ENCODE measurements at regions not wholly inside any gene's neighbourhood (a gene's known extent, or its start where the extent isn't known, plus 50 kb on each side); places are given as distances from the start of the nearest gene placed in this dataset.

- Histone ChIP-seq H3K27ac (no peak overlapping the region), H3K36me3 (no peaks in the 10 kb centered on the region), H3K4me3 (no peak overlapping the region), H3K27me3 (no peaks in the 10 kb centered on the region), H3K4me1 (no peaks in the 10 kb centered on the region), H3K9me3 (no peaks in the 10 kb centered on the region)
- no peak for DNase-seq (ENCODE audit: low spot score)
- no peak for TF ChIP-seq CTCF (IDR thresholded peaks at IDR 0.05)
Measured at GRCh38 chr2:54058449-54058848, 57.0 kb upstream of the ACYP2 start.

- no peak for DNase-seq (ENCODE audit: low spot score)
- no peak for TF ChIP-seq CTCF (IDR thresholded peaks at IDR 0.05)
- Histone ChIP-seq H3K27me3 (no peaks in the 10 kb centered on the region), H3K4me1 (no peaks in the 10 kb centered on the region), H3K27ac (no peak overlapping the region), H3K36me3 (peaks cover 7% of the 10 kb centered on the region), H3K9me3 (no peaks in the 10 kb centered on the region), H3K4me3 (no peak overlapping the region)
Measured at GRCh38 chr2:54054774-54055173, 60.6 kb upstream of the ACYP2 start.

- H3K4me3 ChIP-seq: no peak overlapping the region
- no peak for DNase-seq (ENCODE audit: low spot score)
- no peaks in the 10 kb centered on the region for H3K4me1 ChIP-seq
- H3K36me3 ChIP-seq: peaks cover 7% of the 10 kb centered on the region
- no peaks in the 10 kb centered on the region for H3K9me3 ChIP-seq
- H3K27me3 ChIP-seq: no peaks in the 10 kb centered on the region
- no peak for TF ChIP-seq CTCF (IDR thresholded peaks at IDR 0.05)
- H3K27ac ChIP-seq: no peak overlapping the region
Measured at GRCh38 chr2:54054271-54054670, 61.1 kb upstream of the ACYP2 start.

DNA sequence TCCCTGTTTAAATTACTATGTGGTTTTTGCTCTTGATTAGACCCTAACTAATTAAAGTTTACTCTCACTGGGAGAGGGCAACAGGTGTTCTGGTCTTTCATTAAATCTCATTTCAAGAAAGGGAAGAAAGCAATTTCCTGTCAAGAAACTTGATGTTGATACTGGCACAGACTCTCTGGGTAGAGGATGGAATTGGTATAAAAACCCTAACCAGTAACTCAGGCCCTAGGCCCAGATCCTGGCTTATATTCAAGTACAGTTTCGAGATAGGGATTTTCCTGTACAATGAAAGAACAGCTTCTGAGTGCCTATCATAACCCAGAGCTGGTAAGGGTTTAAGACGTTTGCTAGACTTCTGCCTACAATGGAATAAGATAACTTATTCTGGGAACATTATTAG is 61.6 kb upstream of the ACYP2 start:
- H3K9me3 ChIP-seq: no peaks in the 10 kb centered on the region
- H3K27me3 ChIP-seq: no peaks in the 10 kb centered on the region
- H3K4me3 ChIP-seq: no peak overlapping the region
- peaks cover 7% of the 10 kb centered on the region for H3K36me3 ChIP-seq
- H3K4me1 ChIP-seq: no peaks in the 10 kb centered on the region
- no peak for TF ChIP-seq CTCF (IDR thresholded peaks at IDR 0.05)
- no peak for DNase-seq (ENCODE audit: low spot score)
- H3K27ac ChIP-seq: no peak overlapping the region

DNA sequence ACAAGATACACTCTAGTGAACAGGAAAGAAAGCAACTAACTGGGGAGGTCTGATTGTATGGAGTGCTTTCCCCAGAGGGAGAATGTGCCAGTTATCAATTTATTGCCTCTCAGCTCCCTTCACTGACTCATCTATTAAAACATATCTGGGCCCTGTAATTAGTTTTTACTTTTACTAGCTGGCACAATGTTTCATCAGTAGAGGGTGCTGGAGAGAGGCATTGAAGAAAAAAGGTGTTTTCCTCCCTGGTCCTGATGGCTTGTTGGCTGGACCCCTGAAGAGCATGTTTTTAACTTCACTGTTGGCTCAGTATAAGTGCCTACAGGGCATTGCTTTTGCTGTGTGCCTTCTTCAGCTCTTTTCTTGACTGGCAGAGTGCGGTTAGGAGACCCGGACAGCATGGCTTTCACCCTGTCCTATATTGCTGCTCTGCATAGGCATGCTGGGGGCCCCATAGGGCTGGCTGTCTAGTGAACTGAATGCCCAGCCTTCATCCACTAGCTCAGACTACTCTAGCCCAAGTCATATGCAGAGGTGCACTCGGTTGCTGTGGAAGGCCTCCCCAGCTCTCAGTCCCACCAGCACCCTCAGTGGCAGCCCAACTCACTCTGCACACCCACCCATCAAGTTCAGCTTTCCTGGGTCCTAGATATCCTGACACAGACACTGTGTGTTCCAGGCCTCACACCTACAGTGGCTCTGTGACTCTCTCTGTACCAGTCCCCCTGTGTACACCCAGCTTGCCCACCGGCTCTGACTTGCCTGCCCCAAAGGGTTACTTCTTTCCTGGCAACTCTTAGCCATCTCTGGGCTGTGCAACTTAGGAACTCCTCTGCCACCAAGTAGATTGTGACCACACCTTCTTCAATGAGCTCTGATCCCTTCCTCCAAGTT is 62.3 kb upstream of the ACYP2 start:
- no peak overlapping the region for H3K4me3 ChIP-seq
- no peak overlapping the region for H3K27ac ChIP-seq

More for the DNA sequence above, 62.3 kb upstream of the ACYP2 start:
- Histone ChIP-seq H3K9me3 (no peaks in the 10 kb centered on the region), H3K36me3 (peaks cover 7% of the 10 kb centered on the region), H3K27me3 (no peaks in the 10 kb centered on the region), H3K4me1 (no peaks in the 10 kb centered on the region)
- TF ChIP-seq CTCF (IDR thresholded peaks at IDR 0.05): no peak
- no peak for DNase-seq (ENCODE audit: low spot score)

All from right atrium auricular region (tissue), 2 donors.